GM21423 (cell line): ENCODE measurements at regions not wholly inside any gene's neighbourhood (a gene's known extent, or its start where the extent isn't known, plus 50 kb on each side); places are given as distances from the start of the nearest gene placed in this dataset.
"Not testable (repeated sequence)": the region's sequence is repeated elsewhere in the genome, so short reads cannot be mapped to it uniquely, and the experiment has no call there.

Experiments
- ATAC-seq: cut with Tn5 transposase; IDR thresholded peaks from one replicate; pipeline ENCODE4 v1.9.1; 2021; ENCODE audit warnings: mild to moderate bottlenecking, moderate library complexity; ENCODE audit not compliant: unreplicated experiment

DNA sequence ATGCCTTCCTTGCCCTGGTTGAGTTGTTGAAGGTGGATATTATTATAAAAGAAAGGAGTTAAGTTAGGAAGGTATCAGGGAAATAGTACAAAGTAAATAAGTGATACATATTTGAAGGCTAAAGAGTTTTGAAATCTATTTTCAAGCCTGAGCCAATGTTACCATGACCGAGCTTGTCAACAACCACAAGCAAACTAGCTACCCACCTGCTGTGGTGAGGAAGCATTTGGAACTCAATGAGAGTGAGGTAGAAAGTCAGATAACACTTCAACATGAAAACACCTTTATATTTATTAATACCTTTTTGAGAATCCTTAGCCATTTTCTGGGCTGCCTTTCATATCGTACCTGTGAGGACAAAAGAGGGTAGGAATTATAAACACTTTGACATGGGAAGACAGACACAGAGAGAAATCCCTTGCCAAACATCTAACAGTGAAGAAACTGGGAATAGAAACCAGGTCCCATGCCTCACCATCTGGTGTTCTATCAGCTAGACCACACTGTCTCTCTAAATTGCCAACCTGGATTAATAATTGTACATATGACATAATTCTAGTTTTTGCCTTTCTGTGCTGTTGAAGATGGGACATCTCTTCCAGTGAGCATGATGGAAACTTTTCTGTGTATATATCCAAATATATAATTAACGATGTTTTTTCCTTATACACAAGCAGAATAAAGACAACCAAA is 606.4 kb upstream of the NR3C2 start:
- ATAC-seq = no peak

- ATAC-seq = no peak
These were observed 605.2 kb upstream of the NR3C2 start for GRCh38 chr4:149047368-149047767.

- ATAC-seq = no peak
These were observed 603.5 kb upstream of the NR3C2 start for GRCh38 chr4:149045731-149046130.

DNA sequence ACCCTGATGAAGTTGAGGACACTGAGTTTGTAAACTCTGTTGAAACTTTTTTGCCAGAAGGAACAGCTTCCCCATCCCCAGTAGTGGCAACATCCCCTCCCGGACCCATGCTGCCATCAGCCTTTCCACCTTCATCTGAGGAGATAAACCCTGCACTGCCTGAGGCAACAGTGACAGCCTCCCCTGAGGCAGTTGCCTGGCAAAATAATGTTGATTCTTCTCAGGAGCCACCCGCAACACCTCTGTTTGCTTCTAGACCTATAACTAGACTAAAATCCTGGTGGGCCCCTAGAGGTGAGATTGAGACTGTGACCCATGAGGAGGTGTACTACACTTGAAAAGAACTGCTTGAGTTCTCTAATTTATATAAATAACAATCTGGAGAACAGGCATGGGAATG is 597.6 kb upstream of the NR3C2 start:
- ATAC-seq = not testable (repeated sequence)

DNA sequence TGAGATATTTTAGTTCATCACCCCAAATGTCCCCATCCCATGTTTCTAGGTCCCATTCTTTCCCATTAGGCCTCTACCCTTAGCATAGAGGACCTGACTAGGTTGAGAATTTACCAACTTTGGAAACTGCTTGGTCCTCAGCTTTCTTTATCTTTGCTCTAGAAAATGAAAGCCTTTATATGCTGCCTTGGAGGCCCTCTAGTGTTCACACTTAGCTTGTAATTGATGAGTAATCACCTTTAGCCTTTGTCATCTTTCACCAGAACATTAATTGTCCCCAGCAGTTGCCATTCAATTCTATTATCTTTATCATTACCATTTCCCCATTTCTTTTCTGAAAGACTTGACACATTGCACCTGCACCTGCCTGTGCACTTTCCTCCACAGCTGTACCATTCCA is 589.2 kb upstream of the NR3C2 start:
- no peak for ATAC-seq

- no peak for ATAC-seq
These were observed 586.9 kb upstream of the NR3C2 start for GRCh38 chr4:149029056-149029651.

- ATAC-seq = no peak
These were observed 584.5 kb upstream of the NR3C2 start for GRCh38 chr4:149026696-149027095.

GRCh38 chr4:149017002-149017734 is 575.0 kb upstream of the NR3C2 start:
- ATAC-seq = no peak

DNA sequence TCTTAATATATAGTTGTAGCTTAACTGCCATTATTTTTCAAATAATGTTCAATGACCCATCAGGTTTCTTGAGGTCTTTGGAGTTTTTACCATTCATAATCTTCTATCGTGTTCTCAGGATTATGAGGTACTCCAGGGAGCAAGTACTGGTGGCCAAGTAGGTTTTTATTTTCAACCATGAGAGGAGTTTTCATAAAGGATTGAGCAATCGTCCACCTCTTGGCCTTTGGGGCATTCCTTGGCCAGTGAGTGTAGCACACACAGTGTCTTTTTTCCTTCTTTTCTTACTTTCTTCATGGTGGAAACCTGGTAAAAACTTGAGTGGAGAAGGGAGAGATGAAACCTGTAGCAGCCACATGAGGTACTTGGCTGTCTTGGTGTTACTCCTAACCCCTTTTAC is 567.0 kb upstream of the NR3C2 start:
- no peak for ATAC-seq

- no peak for ATAC-seq
These were observed 566.3 kb upstream of the NR3C2 start for GRCh38 chr4:149008415-149009025.

DNA sequence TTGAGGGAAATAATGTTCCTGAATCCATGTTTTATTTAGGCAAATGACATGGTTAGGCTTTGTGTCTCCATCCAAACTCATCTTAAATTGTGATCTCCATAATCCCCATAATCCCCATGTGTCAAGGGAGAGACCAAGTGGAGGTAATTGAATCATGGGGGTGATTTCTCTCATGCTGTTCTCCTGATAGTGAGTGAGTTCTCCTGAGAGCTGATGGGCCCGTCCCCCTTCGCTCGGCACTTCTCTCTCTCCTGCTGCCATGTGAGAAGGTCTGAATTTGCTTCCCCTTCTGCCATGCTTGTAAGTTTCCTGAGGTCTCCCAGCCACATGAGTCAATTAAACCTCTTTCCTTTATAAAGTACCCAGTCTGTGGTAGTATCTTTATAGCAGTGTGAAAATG is 563.0 kb upstream of the NR3C2 start:
- ATAC-seq = no peak

- no peak for ATAC-seq
These were observed 557.7 kb upstream of the NR3C2 start for GRCh38 chr4:148999924-149000323.

- ATAC-seq = no peak
These were observed 556.5 kb upstream of the NR3C2 start for GRCh38 chr4:148998719-148999118.

DNA sequence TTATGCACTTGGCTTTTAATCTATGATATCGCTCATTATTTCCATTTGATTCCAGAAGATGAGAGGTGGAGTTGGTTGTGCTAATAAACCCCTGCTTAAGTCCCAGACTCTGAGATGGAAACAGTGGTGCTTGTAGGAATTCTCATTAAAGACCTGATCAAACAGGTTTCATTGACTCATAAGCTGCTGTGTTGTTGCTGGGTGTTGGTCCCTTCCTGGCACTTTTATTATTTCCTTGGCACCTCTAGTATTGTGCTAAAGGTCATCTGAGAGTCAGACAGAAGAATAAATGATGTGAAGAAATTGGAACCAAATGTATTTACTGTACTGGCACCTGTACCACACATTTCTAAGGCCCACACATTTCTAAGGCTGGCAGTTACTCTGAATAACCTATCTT is 544.7 kb upstream of the NR3C2 start:
- no peak for ATAC-seq

DNA sequence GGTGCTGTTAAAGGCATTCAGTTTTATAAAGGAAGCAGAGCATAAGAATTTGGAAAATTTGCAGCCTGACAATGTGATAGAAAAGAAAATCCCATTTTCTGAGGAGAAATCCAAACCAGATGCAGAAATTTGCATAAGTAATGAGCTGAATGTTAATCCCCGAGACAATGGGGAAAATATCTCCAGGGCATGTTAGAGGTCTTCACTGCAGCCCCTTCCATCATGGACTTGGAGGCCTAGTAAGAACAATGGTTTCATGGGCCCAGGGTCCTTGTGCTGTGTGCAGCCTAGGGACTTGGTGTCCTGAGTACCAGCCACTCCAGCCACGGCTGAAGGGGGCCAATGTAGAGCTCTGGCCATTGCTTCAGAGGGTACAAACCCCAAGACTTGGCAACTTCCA is 542.7 kb upstream of the NR3C2 start:
- ATAC-seq = no peak

- ATAC-seq = no peak
These were observed 540.0 kb upstream of the NR3C2 start for GRCh38 chr4:148982200-148982599.

- no peak for ATAC-seq
These were observed 538.7 kb upstream of the NR3C2 start for GRCh38 chr4:148980782-148981480.

DNA sequence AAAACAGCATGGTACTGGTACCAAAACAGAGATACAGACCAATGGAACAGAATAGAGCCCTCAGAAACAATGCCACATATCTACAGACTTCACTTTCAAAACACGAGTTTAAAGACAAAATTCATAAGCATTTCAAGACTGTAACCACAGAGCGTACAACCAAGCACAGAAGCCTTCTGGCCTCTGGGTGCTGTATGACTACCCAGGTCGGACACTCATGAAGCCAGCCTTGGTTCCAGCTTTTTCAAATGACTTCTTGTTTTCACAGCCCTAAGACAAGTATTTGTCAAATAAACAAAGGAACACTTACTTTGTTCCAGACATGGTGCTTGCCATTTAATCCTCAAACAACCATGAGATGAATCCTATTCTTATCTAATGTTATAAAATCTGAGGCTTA is 536.1 kb upstream of the NR3C2 start:
- ATAC-seq = no peak

DNA sequence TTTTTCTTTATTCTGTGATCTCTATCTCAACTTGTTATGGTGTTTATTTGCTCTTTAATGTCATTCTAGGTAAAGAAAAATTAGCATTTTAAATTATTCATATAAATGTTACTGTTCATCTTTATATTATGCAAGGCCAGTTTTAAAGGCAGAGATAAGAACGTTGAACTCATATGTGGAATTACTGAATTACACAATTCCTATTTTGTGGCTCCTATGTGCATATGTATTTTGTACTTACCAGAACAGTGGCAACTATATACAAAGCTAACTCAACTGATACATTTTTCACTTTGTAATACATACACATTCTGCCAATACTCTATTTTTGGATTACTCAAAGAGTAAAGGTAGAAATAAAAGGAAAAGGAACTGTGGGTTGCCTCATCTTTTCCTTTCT is 533.2 kb upstream of the NR3C2 start:
- no peak for ATAC-seq

DNA sequence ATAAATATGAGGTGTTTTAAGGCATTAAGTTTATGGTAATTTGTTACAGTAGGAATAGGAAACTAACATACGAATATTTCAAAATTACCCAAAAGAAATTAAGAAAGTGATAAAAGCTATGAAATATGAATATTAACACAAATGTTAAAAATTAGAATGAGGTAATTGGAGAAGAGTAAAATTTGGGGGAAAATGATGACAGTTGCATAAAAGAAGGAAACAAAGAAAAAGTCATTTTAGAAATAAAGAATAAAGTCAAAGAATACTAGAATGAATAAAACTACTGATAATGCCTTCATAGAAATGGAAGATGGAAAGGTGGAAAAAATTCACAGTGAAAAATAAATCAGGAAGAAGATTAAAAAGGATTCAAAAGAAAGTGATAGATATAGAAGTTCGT is 522.9 kb upstream of the NR3C2 start:
- ATAC-seq = no peak

- ATAC-seq = no peak
These were observed 522.2 kb upstream of the NR3C2 start for GRCh38 chr4:148964456-148964855.
